HEK293T (cell line): ENCODE measurements at regions not wholly inside any gene's neighbourhood (a gene's known extent, or its start where the extent isn't known, plus 50 kb on each side); places are given as distances from the start of the nearest gene placed in this dataset.

Experiments used
- ARNT ChIP-seq: fragments of 450-650 bp; IDR thresholded peaks from 2 replicates; pipeline ENCODE4 v1.6.1; 2017; ENCODE audit warnings: mild to moderate bottlenecking
- BHLHE40 ChIP-seq: fragments of 450-650 bp; IDR thresholded peaks from 2 replicates; pipeline ENCODE4 v1.6.1; 2016; ENCODE audit warnings: mild to moderate bottlenecking, moderate library complexity, borderline replicate concordance
- FOXK2 ChIP-seq: fragments of 450-650 bp; IDR thresholded peaks from 2 replicates; pipeline ENCODE4 v1.6.1; 2016; ENCODE audit warnings: mild to moderate bottlenecking
- FOXM1 ChIP-seq: fragments of 450-650 bp; IDR thresholded peaks from 2 replicates; pipeline ENCODE4 v1.6.1; 2017; ENCODE audit warnings: mild to moderate bottlenecking, borderline replicate concordance
- SP1 ChIP-seq: fragments of 450-650 bp; IDR thresholded peaks from 2 replicates; pipeline ENCODE4 v1.6.1; 2017
- TARDBP ChIP-seq: fragments of 450-650 bp; IDR thresholded peaks from 2 replicates; pipeline ENCODE4 v1.6.1; 2016
- TF ChIP-seq, protein P1 (sequence below): fragments of 450-650 bp; IDR thresholded peaks from 2 replicates; pipeline ENCODE4 v1.6.1; 2016

DNA sequence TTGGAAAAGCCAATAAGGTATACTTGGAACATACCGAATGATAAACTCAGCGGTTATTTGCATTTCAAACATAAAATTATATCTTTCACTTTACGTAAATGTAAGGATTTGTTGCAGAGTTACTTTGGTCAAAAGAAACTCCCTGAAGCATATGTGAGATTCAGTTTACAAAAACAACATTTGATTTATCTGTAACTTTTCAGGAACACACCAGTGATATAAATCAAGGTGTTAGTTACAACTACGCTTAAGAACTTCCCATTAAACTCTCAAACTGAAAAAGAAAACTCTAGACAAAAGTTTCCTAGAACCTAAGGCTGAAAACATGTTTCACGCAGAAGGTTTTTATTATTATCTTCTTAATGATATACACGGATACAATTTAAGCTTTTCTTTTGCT lies 110.6 kb upstream of the MEIS1 start:
- TF ChIP-seq BHLHE40 = no peak
- no peak for TF ChIP-seq SP1
- no peak for TF ChIP-seq FOXK2
- no peak for TF ChIP-seq ARNT
- no peak for TF ChIP-seq TARDBP
- TF ChIP-seq, protein P1, sequence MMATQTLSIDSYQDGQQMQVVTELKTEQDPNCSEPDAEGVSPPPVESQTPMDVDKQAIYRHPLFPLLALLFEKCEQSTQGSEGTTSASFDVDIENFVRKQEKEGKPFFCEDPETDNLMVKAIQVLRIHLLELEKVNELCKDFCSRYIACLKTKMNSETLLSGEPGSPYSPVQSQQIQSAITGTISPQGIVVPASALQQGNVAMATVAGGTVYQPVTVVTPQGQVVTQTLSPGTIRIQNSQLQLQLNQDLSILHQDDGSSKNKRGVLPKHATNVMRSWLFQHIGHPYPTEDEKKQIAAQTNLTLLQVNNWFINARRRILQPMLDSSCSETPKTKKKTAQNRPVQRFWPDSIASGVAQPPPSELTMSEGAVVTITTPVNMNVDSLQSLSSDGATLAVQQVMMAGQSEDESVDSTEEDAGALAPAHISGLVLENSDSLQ = no peak
- no peak for TF ChIP-seq FOXM1
